H9 (cell line): ENCODE measurements at regions not wholly inside any gene's neighbourhood (a gene's known extent, or its start where the extent isn't known, plus 50 kb on each side); places are given as distances from the start of the nearest gene placed in this dataset.

Source experiments
- DNase-seq: peaks from one replicate; pipeline ENCODE4 v3.0.0-alpha.2; 2017
- H2AFZ ChIP-seq: one replicate; pipeline ENCODE4 v1.6.1; 2013; ENCODE audit warnings: mild to moderate bottlenecking, low read length, control low read depth, moderate library complexity
- H2AK5ac ChIP-seq: 2 replicates; pipeline ENCODE4 v1.6.1; 2013; ENCODE audit warnings: low read length, control low read depth, mixed read lengths; ENCODE audit not compliant: insufficient read length
- H2BK120ac ChIP-seq: one replicate; pipeline ENCODE4 v1.6.1; 2013; ENCODE audit warnings: low read depth, mild to moderate bottlenecking, low read length, control low read depth, inconsistent platforms; ENCODE audit not compliant: poor library complexity, severe bottlenecking
- H2BK12ac ChIP-seq: 2 replicates; pipeline ENCODE4 v1.6.1; 2013; ENCODE audit warnings: low read length, control low read depth, mixed read lengths, low read depth; ENCODE audit not compliant: insufficient read length
- H2BK15ac ChIP-seq: 2 replicates; pipeline ENCODE4 v1.6.1; 2013; ENCODE audit warnings: low read depth, low read length, control low read depth
- H2BK20ac ChIP-seq: one replicate; pipeline ENCODE4 v1.6.1; 2013; ENCODE audit warnings: low read depth, mild to moderate bottlenecking, low read length, control low read depth, inconsistent platforms; ENCODE audit not compliant: poor library complexity, severe bottlenecking
- H2BK5ac ChIP-seq: 2 replicates; pipeline ENCODE4 v1.6.1; 2013; ENCODE audit warnings: low read length, control low read depth, mixed read lengths; ENCODE audit not compliant: insufficient read length
- H3K14ac ChIP-seq: 2 replicates; pipeline ENCODE4 v1.6.1; 2013; ENCODE audit warnings: low read length, control low read depth; ENCODE audit not compliant: insufficient read depth
- H3K18ac ChIP-seq: 2 replicates; pipeline ENCODE4 v1.6.1; 2013; ENCODE audit warnings: low read depth, mild to moderate bottlenecking, mixed read lengths, low read length, control low read depth; ENCODE audit not compliant: insufficient read length
- H3K23ac ChIP-seq: 2 replicates; pipeline ENCODE4 v1.6.1; 2013; ENCODE audit warnings: low read length, control low read depth, mixed read lengths, low read depth; ENCODE audit not compliant: insufficient read length
- H3K23me2 ChIP-seq: 2 replicates; pipeline ENCODE4 v1.6.1; 2013; ENCODE audit warnings: low read depth, mild to moderate bottlenecking, mixed read lengths, low read length, control low read depth; ENCODE audit not compliant: insufficient read length, poor library complexity, severe bottlenecking
- H3K27ac ChIP-seq: 2 replicates; pipeline ENCODE4 v1.5.1; 2013; ENCODE audit warnings: low read length, control low read depth, mixed read lengths, low read depth; ENCODE audit not compliant: insufficient read length
- H3K27me3 ChIP-seq: 2 replicates; pipeline ENCODE4 v1.6.1; 2013; ENCODE audit warnings: low read length, control low read depth, inconsistent platforms; ENCODE audit not compliant: insufficient read depth
- H3K4ac ChIP-seq: 2 replicates; pipeline ENCODE4 v1.6.1; 2013; ENCODE audit warnings: low read depth, mild to moderate bottlenecking, control low read depth, inconsistent platforms, low read length, moderate library complexity
- H3K4me1 ChIP-seq: 2 replicates; pipeline ENCODE4 v1.6.1; 2013; ENCODE audit warnings: low read length, control low read depth, inconsistent platforms; ENCODE audit not compliant: insufficient read depth
- H3K4me2 ChIP-seq: 2 replicates; pipeline ENCODE4 v1.6.1; 2013; ENCODE audit warnings: low read length, control low read depth, mixed read lengths; ENCODE audit not compliant: insufficient read length, insufficient read depth
- H3K56ac ChIP-seq: 2 replicates; pipeline ENCODE4 v1.6.1; 2013; ENCODE audit warnings: low read depth, mild to moderate bottlenecking, mixed read lengths, low read length, control low read depth; ENCODE audit not compliant: insufficient read length
- H3K79me1 ChIP-seq: 2 replicates; pipeline ENCODE4 v1.6.1; 2013; ENCODE audit warnings: low read depth, mild to moderate bottlenecking, moderate library complexity, low read length, control low read depth, inconsistent platforms; ENCODE audit not compliant: insufficient read depth, poor library complexity, severe bottlenecking
- H3K79me2 ChIP-seq: 2 replicates; pipeline ENCODE4 v1.6.1; 2013; ENCODE audit warnings: low read length, control low read depth, inconsistent platforms; ENCODE audit not compliant: insufficient read depth
- H3K9ac ChIP-seq: 2 replicates; pipeline ENCODE4 v1.6.1; 2013; ENCODE audit warnings: low read length, control low read depth, mixed read lengths; ENCODE audit not compliant: insufficient read length; ENCODE audit errors: extremely low read depth
- H3K9me3 ChIP-seq: one replicate; pipeline ENCODE4 v1.6.1; 2013; ENCODE audit warnings: low read depth, low read length, inconsistent platforms; ENCODE audit not compliant: control insufficient read depth
- H3T11ph ChIP-seq: one replicate; pipeline ENCODE4 v1.6.1; 2013; ENCODE audit warnings: mild to moderate bottlenecking, low read length, control low read depth, inconsistent platforms
- H4K20me1 ChIP-seq: one replicate; pipeline ENCODE4 v1.6.1; 2013; ENCODE audit not compliant: control insufficient read depth, insufficient read length, insufficient read depth
- H4K5ac ChIP-seq: 2 replicates; pipeline ENCODE4 v1.6.1; 2013; ENCODE audit warnings: low read depth, mild to moderate bottlenecking, mixed read lengths, low read length, control low read depth; ENCODE audit not compliant: insufficient read length
- H4K8ac ChIP-seq: replicated peaks from 2 replicates; pipeline ENCODE4 v1.6.1; 2013; ENCODE audit warnings: low read length, control low read depth, mixed read lengths, low read depth; ENCODE audit not compliant: insufficient read length
- H4K91ac ChIP-seq: 2 replicates; pipeline ENCODE4 v1.6.1; 2013; ENCODE audit warnings: low read depth, mild to moderate bottlenecking, moderate library complexity, mixed read lengths, low read length, control low read depth; ENCODE audit not compliant: insufficient read length
- H3K27ac Mint-ChIP-seq, 3 experiments: 2 replicates in 2 of 3; 3 replicates in 1 of 3; pipeline ENCODE4 v1.8.0; 2020 to 2021; ENCODE audit warnings: mixed read lengths in 3 of 3, mild to moderate bottlenecking in 1 of 3, moderate library complexity in 1 of 3
- H3K27me3 Mint-ChIP-seq: 2 replicates; pipeline ENCODE4 v1.8.0; 2021; ENCODE audit warnings: low read depth, mild to moderate bottlenecking, moderate library complexity, mixed read lengths
- H3K36me3 Mint-ChIP-seq, 3 experiments: 2 replicates in 2 of 3; 3 replicates in 1 of 3; pipeline ENCODE4 v1.8.0; 2020 to 2021; ENCODE audit warnings: low read depth in 3 of 3, mixed read lengths in 3 of 3; ENCODE audit not compliant: insufficient read depth in 1 of 3
- H3K4me1 Mint-ChIP-seq, 2 experiments: 2 replicates each; pipeline ENCODE4 v1.8.0; 2020; ENCODE audit warnings: mixed read lengths in 2 of 2
- H3K4me3 Mint-ChIP-seq, 2 experiments: 2 replicates in 1 of 2; 3 replicates in 1 of 2; pipeline ENCODE4 v1.8.0; 2020 to 2021; ENCODE audit warnings: mild to moderate bottlenecking in 2 of 2, mixed read lengths in 2 of 2, moderate library complexity in 1 of 2
- H3K9me3 Mint-ChIP-seq, 2 experiments: 2 replicates in 1 of 2; 3 replicates in 1 of 2; pipeline ENCODE4 v1.8.0; 2020; ENCODE audit warnings: mild to moderate bottlenecking in 2 of 2, mixed read lengths in 2 of 2, moderate library complexity in 1 of 2
- WGBS: extraction: QIAGEN DNeasy Blood & Tissue Kit; methylation state at CpG from one replicate; pipeline ENCODE4 v1.1.7; 2013; ENCODE audit warnings: missing lambda C conversion rate, low lambda C conversion rate, mixed read lengths; ENCODE audit not compliant: insufficient read length; ENCODE audit errors: extremely low coverage; 5-methylcytosine and 5-hydroxymethylcytosine counted together
- TF ChIP-seq, protein P1 (sequence below): fragments of 200-600 bp; sonication (generic); conservative IDR thresholded peaks from 3 replicates; pipeline ENCODE4 v1.8.0; 2021; ENCODE audit warnings: antibody characterized with exemption, mild to moderate bottlenecking

GRCh38 chr5:2366816-2367215 lies 384.7 kb downstream of the IRX2 start:
- H2AFZ ChIP-seq = no peak overlapping the region
- no peaks in the 10 kb centered on the region for H3K4me1 Mint-ChIP-seq
- H3K4me1 ChIP-seq = no peaks in the 10 kb centered on the region
- H3K36me3 Mint-ChIP-seq = peaks cover 0 to 6% (median 5%) of the 10 kb centered on the region in 3 experiments; a peak in 2 of 7 replicates
- no peak overlapping the region for H2BK12ac ChIP-seq
- peaks cover 2% of the 10 kb centered on the region; the same call in 1 of the 2 replicates for H3K27me3 Mint-ChIP-seq
- H3K4ac ChIP-seq = no peak overlapping the region
- H3K9me3 Mint-ChIP-seq = peaks cover 16 to 18% of the 10 kb centered on the region in 2 experiments
- H2AK5ac ChIP-seq = no peak overlapping the region
- no peak overlapping the region for H3K23ac ChIP-seq
- no peak overlapping the region for H3T11ph ChIP-seq
- H3K27ac ChIP-seq = no peak overlapping the region
- no peaks in the 10 kb centered on the region for H3K27me3 ChIP-seq
- H3K23me2 ChIP-seq = no peaks in the 10 kb centered on the region
- H3K14ac ChIP-seq = no peak overlapping the region
- H3K4me3 Mint-ChIP-seq = no peak overlapping the region
- DNase-seq = no peak
- H3K56ac ChIP-seq = no peak overlapping the region
- no peak overlapping the region for H3K4me2 ChIP-seq
- H4K20me1 ChIP-seq = no peaks in the 10 kb centered on the region
- no peak overlapping the region for H4K5ac ChIP-seq
- H4K91ac ChIP-seq = no peak overlapping the region
- H3K79me2 ChIP-seq = no peaks in the 10 kb centered on the region
- no peak overlapping the region for H3K27ac Mint-ChIP-seq
- no peak overlapping the region for H2BK120ac ChIP-seq
- H3K18ac ChIP-seq = no peak overlapping the region
- H4K8ac ChIP-seq = no peak overlapping the region
- H3K9ac ChIP-seq = no peak overlapping the region
- no peaks in the 10 kb centered on the region for H3K9me3 ChIP-seq
- H2BK20ac ChIP-seq = no peak overlapping the region
- no CpG with 5 or more reads among the region's 9 CpGs for WGBS
- H3K79me1 ChIP-seq = no peaks in the 10 kb centered on the region
- H2BK15ac ChIP-seq = no peak overlapping the region
- no peak overlapping the region for H2BK5ac ChIP-seq
- TF ChIP-seq, protein P1, sequence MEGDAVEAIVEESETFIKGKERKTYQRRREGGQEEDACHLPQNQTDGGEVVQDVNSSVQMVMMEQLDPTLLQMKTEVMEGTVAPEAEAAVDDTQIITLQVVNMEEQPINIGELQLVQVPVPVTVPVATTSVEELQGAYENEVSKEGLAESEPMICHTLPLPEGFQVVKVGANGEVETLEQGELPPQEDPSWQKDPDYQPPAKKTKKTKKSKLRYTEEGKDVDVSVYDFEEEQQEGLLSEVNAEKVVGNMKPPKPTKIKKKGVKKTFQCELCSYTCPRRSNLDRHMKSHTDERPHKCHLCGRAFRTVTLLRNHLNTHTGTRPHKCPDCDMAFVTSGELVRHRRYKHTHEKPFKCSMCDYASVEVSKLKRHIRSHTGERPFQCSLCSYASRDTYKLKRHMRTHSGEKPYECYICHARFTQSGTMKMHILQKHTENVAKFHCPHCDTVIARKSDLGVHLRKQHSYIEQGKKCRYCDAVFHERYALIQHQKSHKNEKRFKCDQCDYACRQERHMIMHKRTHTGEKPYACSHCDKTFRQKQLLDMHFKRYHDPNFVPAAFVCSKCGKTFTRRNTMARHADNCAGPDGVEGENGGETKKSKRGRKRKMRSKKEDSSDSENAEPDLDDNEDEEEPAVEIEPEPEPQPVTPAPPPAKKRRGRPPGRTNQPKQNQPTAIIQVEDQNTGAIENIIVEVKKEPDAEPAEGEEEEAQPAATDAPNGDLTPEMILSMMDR = no peak
